ENCODE measurements at regions not wholly inside any gene's neighbourhood (a gene's known extent, or its start where the extent isn't known, plus 50 kb on each side); places are given as distances from the start of the nearest gene placed in this dataset.
"Not testable (repeated sequence)": the region's sequence is repeated elsewhere in the genome, so short reads cannot be mapped to it uniquely, and the experiment has no call there.

DNA sequence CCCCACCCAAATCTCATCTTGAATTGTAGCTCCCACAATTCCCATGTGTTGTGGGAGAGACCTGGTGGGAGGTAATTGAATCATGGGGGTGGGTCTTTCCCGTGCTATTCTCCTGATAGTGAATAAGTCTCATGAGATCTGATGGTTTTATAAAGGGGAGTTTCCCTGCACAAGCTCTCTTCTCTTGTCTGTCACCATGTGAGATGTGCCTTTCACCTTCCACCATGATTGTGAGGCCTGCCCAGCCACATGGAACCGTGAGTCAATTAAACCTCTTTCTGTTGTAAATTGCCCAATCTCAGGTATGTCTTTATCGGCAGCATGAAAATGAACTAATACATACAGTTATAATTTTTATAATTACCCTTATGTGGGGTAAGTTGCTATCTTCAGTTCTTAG, 952.3 kb upstream of the PCDH20 start:
- not testable (repeated sequence) for DNase-seq

DNA sequence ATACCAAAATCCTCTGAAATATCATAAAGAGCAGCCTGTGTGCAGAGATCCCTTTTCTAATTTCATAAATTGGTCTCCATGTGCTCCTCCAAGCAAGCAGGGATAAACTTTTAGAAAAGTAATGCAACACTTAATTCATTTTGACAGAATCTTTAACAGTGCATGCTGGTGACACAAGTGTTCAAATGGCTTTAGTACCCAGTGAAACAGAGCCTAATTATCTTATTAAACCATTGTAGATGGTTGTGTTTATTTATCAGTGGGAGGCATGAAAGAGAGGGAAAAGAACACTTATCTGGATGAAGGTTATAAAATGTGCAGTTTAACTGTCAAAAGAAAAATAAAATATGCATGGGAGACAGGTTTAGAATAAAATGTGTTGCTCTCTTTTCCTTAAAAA, 945.0 kb upstream of the PCDH20 start:
- DNase-seq = no peak

DNA sequence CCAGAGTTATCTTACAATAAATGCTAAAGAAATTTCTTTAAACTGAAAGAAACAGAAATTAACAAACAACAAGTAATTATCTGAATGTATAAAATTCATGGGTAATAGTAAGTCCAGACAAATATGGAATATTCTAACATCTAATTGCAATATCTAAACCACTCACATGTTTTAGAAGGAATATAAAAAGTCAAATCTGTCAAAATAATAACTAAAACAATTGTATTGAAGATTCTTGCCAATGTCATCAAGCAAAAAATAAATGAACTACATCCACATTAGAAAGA, 942.9 kb upstream of the PCDH20 start:
- no peak for DNase-seq

DNA sequence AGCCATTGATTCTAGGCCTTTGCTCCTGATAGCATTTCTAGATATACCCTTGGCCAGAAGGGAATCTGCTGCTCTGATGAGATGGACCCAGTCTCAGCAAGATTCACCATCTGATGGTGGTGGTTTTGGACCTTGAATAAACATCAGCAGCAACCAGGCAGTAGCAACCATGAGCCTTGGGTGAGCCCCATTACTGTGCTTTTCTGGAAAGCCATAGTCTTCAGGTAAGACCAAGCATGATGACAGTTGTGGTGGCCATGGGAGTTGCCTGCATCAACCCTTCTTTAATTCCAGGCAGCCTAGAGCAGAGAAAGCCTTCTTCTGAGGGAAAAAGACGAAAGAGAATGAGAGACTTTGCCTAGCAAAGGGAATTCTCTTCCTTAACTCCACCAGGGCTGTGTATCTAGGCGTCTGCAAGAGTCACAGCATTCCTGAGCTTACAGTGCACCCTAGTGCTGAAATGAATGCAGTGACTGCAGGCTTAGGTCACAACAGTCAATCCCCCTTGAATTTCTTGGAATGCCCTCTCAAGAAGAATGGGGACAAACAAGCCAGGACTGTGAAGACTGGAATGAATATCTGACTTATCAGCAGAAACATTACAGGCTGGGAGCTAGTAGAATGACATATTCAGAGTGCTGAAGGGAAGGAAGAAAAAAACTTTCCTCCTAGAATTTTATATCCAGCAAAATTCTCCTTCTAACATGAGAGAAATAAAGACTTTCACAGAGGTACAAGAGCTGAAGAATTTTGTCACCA, 942.4 kb upstream of the PCDH20 start:
- DNase-seq = peak in 2 of 56 donors; percentile 2 to 3

DNA sequence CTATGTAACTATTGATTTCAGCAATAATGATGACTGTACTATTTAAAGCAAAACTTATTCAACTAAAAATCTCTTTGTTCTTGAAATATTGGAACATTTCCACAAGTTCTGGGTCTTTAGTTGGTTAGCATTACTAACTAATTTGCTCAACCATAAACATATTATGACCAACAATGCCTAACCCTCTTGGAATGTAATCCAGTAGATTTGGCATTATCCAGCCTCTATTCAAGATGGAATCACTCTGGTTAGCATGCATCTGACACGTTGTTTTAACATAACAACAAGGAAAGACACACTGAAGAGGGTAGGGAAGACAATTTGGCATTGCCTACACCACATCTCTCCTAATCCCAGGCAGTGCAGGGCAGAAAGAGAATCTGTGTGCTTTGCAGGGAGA, 941.3 kb upstream of the PCDH20 start:
- DNase-seq = no peak

DNA sequence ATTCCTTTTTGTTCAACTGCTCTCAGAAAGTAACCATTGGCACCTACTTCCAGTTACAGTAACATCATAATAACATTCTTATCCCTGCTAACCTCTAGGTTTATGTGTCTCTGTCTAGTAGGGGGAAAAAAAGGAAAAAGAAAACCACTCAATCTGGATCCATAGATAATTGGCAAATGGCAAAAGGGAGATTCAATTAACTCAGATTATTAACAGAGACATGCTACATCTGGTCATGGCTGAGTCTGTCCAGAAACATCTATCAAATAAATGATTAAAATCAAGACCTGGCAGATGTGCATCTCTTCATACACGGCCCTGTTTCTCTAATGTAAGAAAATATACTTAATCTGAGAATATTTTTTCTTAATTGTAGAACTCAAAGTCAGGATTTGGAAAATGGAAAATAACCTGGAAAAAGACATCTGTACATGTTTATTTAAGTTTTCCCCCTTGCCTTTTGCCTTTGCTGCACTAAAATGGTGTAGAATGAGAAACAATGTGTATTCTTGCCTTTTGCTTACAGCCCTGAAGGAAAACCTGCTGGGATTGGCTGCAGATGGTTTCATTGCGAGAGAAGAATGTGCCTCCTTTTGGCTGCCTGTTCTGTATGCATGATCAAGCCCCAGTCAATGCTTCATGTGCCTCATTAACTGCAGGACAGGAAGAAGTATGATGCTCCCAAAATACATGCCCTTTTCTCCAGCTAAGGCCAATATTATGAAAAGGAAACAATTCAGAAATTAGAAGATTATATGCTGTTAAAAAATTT, 921.6 kb upstream of the PCDH20 start:
- no peak for DNase-seq

DNA sequence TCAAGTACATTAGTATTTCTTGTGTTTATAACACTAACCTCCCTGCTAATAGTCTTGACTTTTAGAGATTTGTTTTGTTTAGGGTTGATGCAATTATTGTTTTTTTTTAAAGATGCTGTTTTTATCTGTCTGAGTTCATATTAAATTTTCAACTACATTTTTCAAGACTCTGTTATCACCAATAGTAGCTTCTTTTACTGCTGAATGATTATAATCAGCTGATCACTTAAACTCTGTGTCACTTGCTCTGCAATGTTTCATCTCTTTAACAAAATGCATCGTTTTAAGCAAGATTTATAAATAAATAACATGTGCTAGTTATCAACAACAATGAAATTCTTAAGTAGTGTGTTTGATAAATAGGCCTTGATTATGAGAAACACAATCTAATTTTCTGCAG, 920.9 kb upstream of the PCDH20 start:
- DNase-seq = no peak

DNA sequence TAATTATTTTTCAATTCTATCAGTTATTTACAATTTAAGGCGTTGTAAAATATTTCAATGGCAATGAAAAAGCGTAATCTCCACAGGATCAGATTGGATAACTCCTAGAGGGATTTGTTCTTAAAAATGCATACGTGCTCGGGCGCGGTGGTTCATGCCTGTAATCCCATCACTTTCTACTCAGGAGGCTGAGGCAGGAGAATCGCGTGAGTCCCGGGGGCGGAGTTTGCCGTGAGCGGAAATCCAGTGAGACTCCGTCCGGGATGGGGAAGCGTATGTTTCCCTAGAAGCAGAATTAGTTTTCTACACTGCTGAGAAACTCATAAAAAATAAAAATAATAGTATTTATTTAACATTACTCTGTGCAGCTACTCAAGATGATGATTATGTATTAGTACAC, 917.8 kb upstream of the PCDH20 start:
- DNase-seq = no peak

DNA sequence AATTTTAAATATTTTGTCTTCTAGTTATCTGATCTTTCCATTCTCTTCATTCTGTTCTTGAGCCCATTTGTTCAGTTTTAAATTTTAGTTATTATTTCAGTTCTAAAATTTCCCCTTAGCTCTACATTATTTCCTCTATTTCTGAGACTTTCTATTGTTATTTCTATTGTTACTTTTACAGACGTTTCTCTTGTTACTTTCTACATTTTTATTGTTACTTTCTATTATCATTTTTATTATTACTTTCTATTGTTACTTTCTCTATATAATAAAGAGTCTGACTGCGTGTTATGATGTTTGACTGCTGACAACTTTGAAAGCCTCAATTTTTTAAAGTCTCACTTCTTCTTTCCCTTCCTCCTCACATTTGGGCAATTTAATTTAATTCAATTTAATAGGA, 915.7 kb upstream of the PCDH20 start:
- no peak for DNase-seq

DNA sequence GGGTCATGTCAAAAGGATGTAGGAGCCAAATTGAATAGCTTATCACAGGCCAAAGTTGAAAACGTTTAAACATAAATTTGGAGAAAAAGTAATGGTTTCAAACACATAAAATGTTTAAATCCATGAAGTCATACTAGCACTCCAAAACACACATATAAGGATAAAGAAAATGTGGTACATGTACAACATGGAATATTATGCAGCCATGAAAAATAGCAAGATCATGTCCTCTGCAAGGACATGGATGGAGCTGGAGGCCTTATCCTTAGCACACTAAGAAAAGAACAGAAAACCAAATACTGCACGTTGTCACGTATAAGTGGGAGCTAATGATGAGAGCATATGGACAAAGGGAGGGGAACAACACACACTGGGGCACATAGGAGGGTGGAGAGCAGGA, 911.7 kb upstream of the PCDH20 start:
- no peak for DNase-seq

DNA sequence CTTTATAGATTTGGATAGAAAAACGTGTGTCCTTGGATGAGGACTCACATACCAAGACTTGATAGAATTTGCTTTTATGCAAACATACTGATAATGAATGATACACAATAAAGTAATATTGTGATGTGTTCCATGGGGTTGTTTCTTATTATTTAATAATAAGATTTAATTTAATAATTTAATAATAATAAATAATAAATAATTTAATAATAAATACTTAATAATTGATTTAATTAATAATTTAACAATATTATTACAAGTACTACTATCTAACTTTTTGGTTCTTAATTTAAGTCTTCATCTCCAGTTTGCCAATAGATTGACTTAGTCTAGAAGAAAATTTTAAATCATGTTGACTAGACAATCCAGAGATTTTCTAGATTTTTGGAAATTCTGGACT, 909.2 kb upstream of the PCDH20 start:
- no peak for DNase-seq

DNA sequence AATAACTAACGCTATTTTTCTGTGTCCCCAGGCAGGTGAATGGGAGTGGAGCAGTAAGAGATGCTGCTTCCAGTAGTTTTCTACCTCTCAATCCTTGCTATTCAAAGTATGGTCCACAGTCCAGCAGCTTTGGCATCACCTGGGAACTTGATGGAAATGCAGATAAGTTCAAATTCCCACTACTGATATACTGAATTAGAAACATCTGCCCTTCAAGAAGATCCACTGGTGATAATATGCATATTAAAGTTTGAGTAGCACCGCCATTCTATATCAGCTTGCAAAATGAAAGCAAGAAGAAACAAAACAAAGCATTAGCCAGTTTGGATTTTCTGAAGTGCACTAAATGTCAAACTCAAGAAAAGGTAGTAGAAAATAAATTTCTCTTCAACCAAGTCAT, 906.2 kb upstream of the PCDH20 start:
- no peak for DNase-seq

DNA sequence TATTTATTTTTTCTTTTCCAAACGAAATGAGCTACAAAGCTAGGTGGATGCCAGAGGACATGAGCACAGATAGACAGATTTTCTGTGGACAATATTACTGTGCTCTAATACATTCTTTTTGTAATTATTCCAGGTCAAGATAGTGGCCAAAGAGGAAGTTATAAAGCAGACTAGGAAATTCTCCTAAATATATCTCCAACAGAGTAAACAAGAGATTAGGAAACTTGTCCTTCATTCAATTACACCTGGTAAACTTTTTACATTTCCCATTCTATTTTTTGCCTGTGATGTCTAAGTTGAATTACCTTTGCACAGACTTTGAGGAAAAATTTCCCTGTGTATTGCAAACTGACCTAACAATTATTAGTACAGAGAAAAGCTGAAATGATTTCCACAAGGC, 905.5 kb upstream of the PCDH20 start:
- DNase-seq = no peak

DNA sequence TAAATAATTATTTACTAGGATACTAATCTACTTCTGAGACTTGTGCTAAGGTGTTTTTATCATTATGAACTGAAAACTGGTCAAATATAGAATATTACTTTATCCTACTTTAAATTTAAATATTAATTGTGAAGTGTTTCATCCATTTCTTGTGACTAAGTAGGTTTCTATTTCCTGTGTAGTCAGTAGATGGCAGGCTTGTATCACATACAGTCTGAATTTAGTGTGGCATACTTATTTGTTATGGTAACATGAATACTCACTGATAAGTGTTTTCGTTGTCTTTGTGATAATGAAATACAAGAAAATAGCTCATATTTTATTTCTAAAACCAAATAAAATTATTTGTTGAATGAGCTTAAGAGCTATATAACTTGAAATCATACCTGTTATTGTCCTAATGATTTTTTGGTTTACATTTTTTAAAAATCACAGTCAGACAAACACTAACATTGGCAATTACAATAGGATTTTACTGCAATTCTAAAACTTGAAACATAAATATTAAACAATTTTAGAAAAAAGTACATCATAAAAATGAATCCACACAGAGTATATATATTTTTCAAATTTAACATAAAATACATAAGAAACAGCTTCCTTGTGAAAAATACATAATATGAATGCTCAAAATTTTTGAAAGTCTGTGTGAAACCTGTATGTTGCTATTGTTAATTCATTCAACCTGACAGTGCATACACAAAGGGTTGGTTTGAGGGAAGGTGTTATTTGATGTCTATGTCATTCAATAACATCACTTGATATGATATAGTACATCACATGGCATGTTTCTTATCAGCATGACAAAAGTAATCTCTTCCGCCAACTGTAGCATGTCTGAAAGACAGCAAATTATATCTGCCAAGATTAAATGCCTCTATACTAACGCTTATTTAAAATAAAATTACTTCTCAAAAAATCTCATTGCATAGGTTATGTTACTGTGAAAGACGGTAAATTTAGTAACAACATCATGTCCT, 904.8 kb upstream of the PCDH20 start:
- DNase-seq = peak in 1 of 56 donors; percentile 15

DNA sequence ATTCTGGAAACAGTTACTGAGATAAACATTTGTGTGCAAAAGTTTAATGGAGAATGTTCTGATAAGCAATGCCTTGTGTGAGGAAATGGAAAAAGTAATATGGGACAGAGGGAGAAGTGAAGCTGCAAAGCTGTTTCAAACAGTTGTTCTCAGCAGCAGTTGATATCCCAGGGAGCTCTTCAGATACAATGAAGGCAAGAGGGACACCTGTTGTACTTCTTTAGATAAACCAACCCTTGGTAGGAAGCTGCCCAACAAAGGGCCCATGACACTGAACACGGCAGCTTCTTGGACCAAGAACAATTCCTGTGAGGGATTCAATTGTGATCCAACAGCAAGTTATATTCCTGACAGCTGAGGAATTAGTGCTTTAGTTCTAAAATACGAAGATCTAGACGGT, 894.3 kb upstream of the PCDH20 start:
- DNase-seq = no peak

DNA sequence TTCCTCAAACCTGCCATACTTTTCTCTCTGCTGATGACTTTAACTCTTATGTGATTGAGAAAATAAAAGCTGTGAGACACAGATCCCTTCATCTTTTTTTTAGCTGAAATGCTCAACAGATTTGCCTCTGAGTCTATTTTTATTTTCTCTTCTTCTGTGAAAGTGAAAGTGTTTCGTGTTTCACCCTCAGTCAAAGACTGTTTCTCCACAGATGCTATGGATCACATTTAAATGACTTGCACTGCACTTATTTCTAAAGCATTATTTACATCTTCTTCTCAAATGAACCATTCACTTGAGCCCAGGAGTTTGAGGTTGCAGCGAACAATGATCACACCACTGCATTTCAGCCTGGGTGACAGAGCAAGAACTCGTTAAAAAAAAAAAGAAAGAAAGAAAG, 890.1 kb upstream of the PCDH20 start:
- DNase-seq = no peak

DNA sequence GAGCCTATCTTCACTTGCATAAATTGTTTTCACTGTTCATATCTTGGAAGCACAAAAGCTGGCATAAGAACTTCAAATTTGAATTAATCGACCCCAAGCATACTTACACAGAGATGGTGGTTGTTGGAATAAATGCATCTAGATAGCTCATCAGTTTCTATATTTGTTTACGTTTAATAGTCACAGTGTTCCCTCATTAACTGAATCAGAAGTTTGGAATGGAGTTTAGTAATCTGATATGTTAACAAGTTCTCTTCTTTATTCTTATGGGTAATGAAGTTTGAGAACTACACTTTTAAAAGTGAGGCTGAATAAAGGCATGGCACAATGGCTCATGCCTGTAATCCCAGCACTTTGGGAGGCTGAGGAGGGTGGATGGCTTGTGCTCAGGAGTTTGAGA, 886.7 kb upstream of the PCDH20 start:
- DNase-seq = no peak

DNA sequence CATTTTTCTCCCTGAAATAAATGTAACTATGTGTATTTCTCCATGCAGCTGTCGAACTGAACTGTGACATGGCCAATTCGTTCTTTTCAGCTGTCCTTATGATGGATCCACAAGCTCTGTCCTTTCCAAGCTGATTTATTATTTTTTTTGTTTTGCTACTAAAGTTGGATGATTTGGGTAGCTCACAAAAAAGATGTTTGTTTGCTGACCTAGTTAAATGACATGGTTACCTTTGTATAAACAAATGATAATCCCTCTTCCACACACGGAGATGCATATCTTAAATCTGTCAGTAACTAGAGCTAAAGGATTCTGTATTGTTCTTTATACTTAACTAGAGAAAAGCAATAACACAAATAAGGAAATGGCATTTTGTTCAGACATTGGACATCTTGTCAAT, 884.3 kb upstream of the PCDH20 start:
- no peak for DNase-seq

DNA sequence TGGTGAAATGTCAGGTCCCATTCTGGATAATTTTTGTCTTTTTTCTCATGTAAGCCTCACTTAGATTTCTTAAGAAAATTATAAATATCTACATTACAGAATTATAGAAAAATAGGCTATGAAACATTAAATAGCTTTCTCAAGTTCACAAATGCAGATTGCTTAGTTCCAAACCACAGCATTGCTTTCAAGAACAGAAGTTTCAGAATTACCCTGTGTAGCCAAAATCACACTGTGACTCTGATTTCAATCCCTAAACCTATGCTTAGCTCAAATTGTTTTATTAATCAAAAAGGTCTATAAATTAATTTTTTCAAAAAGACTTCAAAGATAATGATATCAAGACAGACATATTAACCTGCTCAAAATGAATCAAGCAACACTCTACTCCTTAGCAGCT, 881.2 kb upstream of the PCDH20 start:
- DNase-seq = no peak

DNA sequence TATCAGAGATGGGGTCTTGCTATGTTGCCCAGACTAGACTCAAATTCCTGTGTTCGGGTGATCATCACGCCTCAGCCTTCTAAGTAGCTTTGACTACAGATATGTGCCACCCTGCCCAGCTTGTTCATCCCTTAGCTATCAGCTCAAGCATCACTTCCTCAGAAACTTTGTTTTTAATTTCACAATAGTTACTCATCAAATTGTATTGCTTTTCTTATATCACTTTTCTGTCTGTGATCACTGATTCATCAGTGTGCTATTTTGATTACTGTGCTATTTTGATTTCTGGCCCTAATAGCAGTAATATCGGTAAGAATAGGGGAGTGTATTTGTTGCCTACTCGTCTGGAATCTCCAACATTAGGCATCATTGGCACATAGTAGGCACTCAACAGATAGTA, 878.6 kb upstream of the PCDH20 start:
- DNase-seq = no peak

DNA sequence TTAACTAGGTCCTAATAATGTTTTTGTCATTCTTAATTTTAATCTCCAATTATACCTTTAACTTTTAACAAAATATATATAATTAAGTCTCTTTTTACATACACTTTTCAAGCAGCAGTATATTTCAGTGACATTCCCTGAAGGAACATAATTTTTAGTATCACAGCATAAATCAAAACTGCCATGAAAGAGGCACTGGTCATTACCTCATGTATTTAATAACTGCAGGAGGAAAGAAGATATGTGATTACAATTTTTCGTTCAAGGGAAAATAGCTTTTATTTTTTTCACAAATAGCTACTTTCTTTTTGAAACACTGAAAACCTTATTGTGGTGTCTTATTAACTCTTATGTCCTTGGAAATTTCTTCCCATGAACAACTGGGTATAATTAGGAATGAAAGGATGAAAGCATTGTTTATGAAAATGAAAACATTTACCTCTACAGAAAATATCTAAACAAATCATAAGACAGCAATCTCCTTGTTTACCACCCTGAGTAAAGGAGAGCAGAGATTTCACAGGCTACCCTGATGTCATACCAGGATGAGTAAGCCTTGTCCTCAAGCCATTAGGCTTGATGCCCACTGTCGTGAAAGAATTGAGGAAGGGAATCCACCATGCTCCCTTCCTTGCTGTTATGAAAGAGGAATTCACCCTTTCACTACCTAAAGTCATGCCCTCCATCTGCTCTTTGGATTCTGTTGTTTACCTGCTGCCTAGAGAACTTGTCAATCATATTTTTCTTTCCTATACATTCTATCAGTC, 877.2 kb upstream of the PCDH20 start:
- no peak for DNase-seq

Data from amygdala (tissue), 56 donors.